ENCODE measurements at regions not wholly inside any gene's neighbourhood (a gene's known extent, or its start where the extent isn't known, plus 50 kb on each side); places are given as distances from the start of the nearest gene placed in this dataset.
A peak's percentile ranks its signal among the peaks of the same experiment; 100 is the strongest.

- H3K27ac ChIP-seq (ENCODE audit: low read length, poor library complexity, severe bottlenecking): no peak overlapping the region
- H3K23ac ChIP-seq (ENCODE audit: low read length in 2 of 2): no peak overlapping the region
- no peaks in the 10 kb centered on the region for H3K79me1 ChIP-seq (replicated peaks; ENCODE audit: low read length, poor library complexity, severe bottlenecking)
- no peaks in the 10 kb centered on the region for H3K4me1 ChIP-seq (ENCODE audit: control insufficient read depth, insufficient read depth, low read depth, low read length)
- no peak overlapping the region for H2BK12ac ChIP-seq (ENCODE audit: low read length in 2 of 2)
- H2BK120ac ChIP-seq (ENCODE audit: low read depth, low read length): no peak overlapping the region
- no peak overlapping the region for H2BK5ac ChIP-seq (ENCODE audit: low read depth, low read length, poor library complexity, severe bottlenecking)
- H2AK5ac ChIP-seq (ENCODE audit: low read length, severe bottlenecking): no peak overlapping the region
- no peak overlapping the region for H3K9ac ChIP-seq (ENCODE audit: low read length)
- no peak overlapping the region for H4K8ac ChIP-seq (ENCODE audit: low read length)
- H3K18ac ChIP-seq (ENCODE audit: low read depth in 1 of 2, low read length in 2 of 2): no peak overlapping the region
- H3K4me3 ChIP-seq (ENCODE audit: insufficient read depth in 1 of 2, low read depth in 1 of 2, low read length in 2 of 2): no peak overlapping the region
- no peak overlapping the region for H4K91ac ChIP-seq (ENCODE audit: low read length)
- H2BK15ac ChIP-seq (ENCODE audit: low read depth, poor library complexity, severe bottlenecking): no peak overlapping the region
- H3K36me3 ChIP-seq (ENCODE audit: control insufficient read depth in 1 of 2, insufficient read depth in 2 of 2, low read depth in 1 of 2, low read length in 2 of 2): no peaks in the 10 kb centered on the region
- peaks cover 0 to 6% of the 10 kb centered on the region in 2 experiments for H3K27me3 ChIP-seq (ENCODE audit: control insufficient read depth in 1 of 2, insufficient read depth in 1 of 2, low read length in 2 of 2)
- no peak overlapping the region for H3K4ac ChIP-seq (ENCODE audit: low read depth in 1 of 2, low read length in 2 of 2)
- H3K4me2 ChIP-seq (ENCODE audit: low read length, poor library complexity, severe bottlenecking): no peak overlapping the region
- H3K14ac ChIP-seq (ENCODE audit: low read length in 2 of 2): no peak overlapping the region
- peaks cover 7% of the 10 kb centered on the region for H3K9me3 ChIP-seq (ENCODE audit: control insufficient read depth, low read length)
- no peak overlapping the region for H2AFZ ChIP-seq (ENCODE audit: low read depth, low read length)
- 77% methylated on average over 6 of the region's 6 CpGs for WGBS
- DNase-seq: no peak
Measured at GRCh38 chr9:13529321-13530104, 250.0 kb upstream of the MPDZ start.

- H2AK5ac ChIP-seq (ENCODE audit: low read length, severe bottlenecking): no peak overlapping the region
- H3K27ac ChIP-seq (ENCODE audit: low read length, poor library complexity, severe bottlenecking): no peak overlapping the region
- no peak overlapping the region for H3K4me2 ChIP-seq (ENCODE audit: low read length, poor library complexity, severe bottlenecking)
- H3K4ac ChIP-seq (ENCODE audit: low read depth in 1 of 2, low read length in 2 of 2): no peak overlapping the region
- no peak overlapping the region for H4K91ac ChIP-seq (ENCODE audit: low read length)
- no peak overlapping the region for H3K14ac ChIP-seq (ENCODE audit: low read length in 2 of 2)
- H3K79me1 ChIP-seq (replicated peaks; ENCODE audit: low read length, poor library complexity, severe bottlenecking): no peaks in the 10 kb centered on the region
- H3K27me3 ChIP-seq (ENCODE audit: control insufficient read depth in 1 of 2, insufficient read depth in 1 of 2, low read length in 2 of 2): no peaks in the 10 kb centered on the region
- no peak overlapping the region for H3K23ac ChIP-seq (ENCODE audit: low read length in 2 of 2)
- H3K18ac ChIP-seq (ENCODE audit: low read depth in 1 of 2, low read length in 2 of 2): no peak overlapping the region
- no peak overlapping the region for H2BK12ac ChIP-seq (ENCODE audit: low read length in 2 of 2)
- no peak overlapping the region for H2BK15ac ChIP-seq (ENCODE audit: low read depth, poor library complexity, severe bottlenecking)
- H3K9me3 ChIP-seq (ENCODE audit: control insufficient read depth, low read length): no peaks in the 10 kb centered on the region
- 94% methylated on average over 8 of the region's 9 CpGs for WGBS
- H2BK5ac ChIP-seq (ENCODE audit: low read depth, low read length, poor library complexity, severe bottlenecking): no peak overlapping the region
- H3K4me3 ChIP-seq (ENCODE audit: insufficient read depth in 1 of 2, low read depth in 1 of 2, low read length in 2 of 2): no peak overlapping the region
- H2AFZ ChIP-seq (ENCODE audit: low read depth, low read length): no peak overlapping the region
- no peak overlapping the region for H3K9ac ChIP-seq (ENCODE audit: low read length)
- H2BK120ac ChIP-seq (ENCODE audit: low read depth, low read length): no peak overlapping the region
- peak; percentile 20 for DNase-seq
- no peaks in the 10 kb centered on the region for H3K4me1 ChIP-seq (ENCODE audit: control insufficient read depth, insufficient read depth, low read depth, low read length)
- H3K36me3 ChIP-seq (ENCODE audit: control insufficient read depth in 1 of 2, insufficient read depth in 2 of 2, low read depth in 1 of 2, low read length in 2 of 2): no peaks in the 10 kb centered on the region
- no peak overlapping the region for H4K8ac ChIP-seq (ENCODE audit: low read length)
Measured at GRCh38 chr9:13524245-13524644, 244.8 kb upstream of the MPDZ start.

- Histone ChIP-seq H2BK5ac (ENCODE audit: low read depth, low read length, poor library complexity, severe bottlenecking) (no peak overlapping the region), H3K4me3 (ENCODE audit: insufficient read depth in 1 of 2, low read depth in 1 of 2, low read length in 2 of 2) (peak overlapping the region in 1 of 2 experiments; percentile 19), H3K4me2 (ENCODE audit: low read length, poor library complexity, severe bottlenecking) (no peak overlapping the region), H2BK120ac (ENCODE audit: low read depth, low read length) (no peak overlapping the region), H3K4ac (ENCODE audit: low read depth in 1 of 2, low read length in 2 of 2) (no peak overlapping the region), H3K79me1 (replicated peaks; ENCODE audit: low read length, poor library complexity, severe bottlenecking) (no peaks in the 10 kb centered on the region), H3K14ac (ENCODE audit: low read length in 2 of 2) (no peak overlapping the region), H4K91ac (ENCODE audit: low read length) (no peak overlapping the region), H2AFZ (ENCODE audit: low read depth, low read length) (no peak overlapping the region), H3K27me3 (ENCODE audit: control insufficient read depth in 1 of 2, insufficient read depth in 1 of 2, low read length in 2 of 2) (no peaks in the 10 kb centered on the region), H2BK12ac (ENCODE audit: low read length in 2 of 2) (no peak overlapping the region), H3K9me3 (ENCODE audit: control insufficient read depth, low read length) (peaks cover 7% of the 10 kb centered on the region), H2BK15ac (ENCODE audit: low read depth, poor library complexity, severe bottlenecking) (no peak overlapping the region), H3K4me1 (ENCODE audit: control insufficient read depth, insufficient read depth, low read depth, low read length) (no peaks in the 10 kb centered on the region), H3K23ac (ENCODE audit: low read length in 2 of 2) (no peak overlapping the region), H4K8ac (ENCODE audit: low read length) (no peak overlapping the region), H3K27ac (ENCODE audit: low read length, poor library complexity, severe bottlenecking) (no peak overlapping the region), H3K9ac (ENCODE audit: low read length) (peak overlapping the region; percentile 44), H3K36me3 (ENCODE audit: control insufficient read depth in 1 of 2, insufficient read depth in 2 of 2, low read depth in 1 of 2, low read length in 2 of 2) (no peaks in the 10 kb centered on the region), H3K18ac (ENCODE audit: low read depth in 1 of 2, low read length in 2 of 2) (no peak overlapping the region), H2AK5ac (ENCODE audit: low read length, severe bottlenecking) (no peak overlapping the region)
- no CpG with 5 or more reads among the region's 2 CpGs for WGBS
- no peak for DNase-seq
Measured at GRCh38 chr9:13520069-13520468, 240.6 kb upstream of the MPDZ start.

GRCh38 chr9:13513716-13514444 is 234.4 kb upstream of the MPDZ start:
- Histone ChIP-seq H3K4ac (ENCODE audit: low read depth in 1 of 2, low read length in 2 of 2) (peak overlapping the region; percentile 35 to 49), H2BK5ac (ENCODE audit: low read depth, low read length, poor library complexity, severe bottlenecking) (no peak overlapping the region), H3K14ac (ENCODE audit: low read length in 2 of 2) (no peak overlapping the region), H4K8ac (ENCODE audit: low read length) (peak overlapping the region; percentile 85), H3K23ac (ENCODE audit: low read length in 2 of 2) (no peak overlapping the region), H3K36me3 (ENCODE audit: control insufficient read depth in 1 of 2, insufficient read depth in 2 of 2, low read depth in 1 of 2, low read length in 2 of 2) (no peaks in the 10 kb centered on the region), H3K79me1 (replicated peaks; ENCODE audit: low read length, poor library complexity, severe bottlenecking) (no peaks in the 10 kb centered on the region), H3K27me3 (ENCODE audit: control insufficient read depth in 1 of 2, insufficient read depth in 1 of 2, low read length in 2 of 2) (no peaks in the 10 kb centered on the region), H2BK120ac (ENCODE audit: low read depth, low read length) (peak overlapping the region; percentile 27), H2AK5ac (ENCODE audit: low read length, severe bottlenecking) (no peak overlapping the region), H2BK12ac (ENCODE audit: low read length in 2 of 2) (peak overlapping the region in 1 of 2 experiments; percentile 49), H3K9me3 (ENCODE audit: control insufficient read depth, low read length) (peaks cover 7% of the 10 kb centered on the region), H3K27ac (ENCODE audit: low read length, poor library complexity, severe bottlenecking) (no peak overlapping the region), H3K4me3 (ENCODE audit: insufficient read depth in 1 of 2, low read depth in 1 of 2, low read length in 2 of 2) (peak overlapping the region in 1 of 2 experiments; percentile 43), H2BK15ac (ENCODE audit: low read depth, poor library complexity, severe bottlenecking) (no peak overlapping the region), H3K18ac (ENCODE audit: low read depth in 1 of 2, low read length in 2 of 2) (peak overlapping the region; percentile 25 to 88), H3K4me1 (ENCODE audit: control insufficient read depth, insufficient read depth, low read depth, low read length) (peaks cover 5% of the 10 kb centered on the region), H3K9ac (ENCODE audit: low read length) (peak overlapping the region; percentile 88), H3K4me2 (ENCODE audit: low read length, poor library complexity, severe bottlenecking) (no peak overlapping the region), H2AFZ (ENCODE audit: low read depth, low read length) (peak overlapping the region; percentile 21), H4K91ac (ENCODE audit: low read length) (peak overlapping the region; percentile 25)
- 46% methylated on average over 11 of the region's 16 CpGs for WGBS
- peak; percentile 19 for DNase-seq
